ENCODE measurements at regions not wholly inside any gene's neighbourhood (a gene's known extent, or its start where the extent isn't known, plus 50 kb on each side); places are given as distances from the start of the nearest gene placed in this dataset.

DNA sequence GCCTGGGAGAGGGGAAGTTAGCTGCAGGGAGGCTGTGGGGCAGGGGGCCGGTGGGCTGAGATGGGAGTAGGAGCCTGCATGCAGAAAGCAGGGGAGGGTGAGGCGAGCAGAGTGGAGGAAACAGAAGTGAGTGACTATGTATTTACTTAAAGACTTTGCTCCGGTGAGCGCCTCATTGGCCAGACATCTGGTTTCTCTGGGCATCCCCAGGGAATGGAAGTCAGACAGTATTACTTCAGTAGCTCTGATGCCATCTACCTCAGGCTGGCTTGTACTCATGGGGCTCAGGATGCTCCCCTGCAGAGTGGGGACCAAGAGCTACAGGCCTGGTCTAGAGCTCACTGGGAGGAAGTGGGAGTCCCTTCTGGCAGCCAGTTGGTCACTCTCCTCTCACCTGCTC, 78.2 kb upstream of the ARAP3 start:
- no peak for TF ChIP-seq YY1 (IDR thresholded peaks at IDR 0.05; ENCODE audit: low read depth)
- TF ChIP-seq TCF12 (IDR thresholded peaks at IDR 0.05; ENCODE audit: low read depth): no peak
- TF ChIP-seq EP300 (IDR thresholded peaks at IDR 0.05; ENCODE audit: borderline replicate concordance): no peak
- TF ChIP-seq, protein P1, sequence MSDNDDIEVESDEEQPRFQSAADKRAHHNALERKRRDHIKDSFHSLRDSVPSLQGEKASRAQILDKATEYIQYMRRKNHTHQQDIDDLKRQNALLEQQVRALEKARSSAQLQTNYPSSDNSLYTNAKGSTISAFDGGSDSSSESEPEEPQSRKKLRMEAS (IDR thresholded peaks at IDR 0.05): no peak
- no peak for TF ChIP-seq FOXM1 (IDR thresholded peaks at IDR 0.05; ENCODE audit: borderline replicate concordance, low read depth)
- no peak for TF ChIP-seq TEAD4 (IDR thresholded peaks at IDR 0.05)
- TF ChIP-seq EGR1 (IDR thresholded peaks at IDR 0.05): no peak
- TF ChIP-seq CEBPB (IDR thresholded peaks at IDR 0.05): no peak
- no peak for TF ChIP-seq TAF1 (IDR thresholded peaks at IDR 0.05; ENCODE audit: low read depth)
- no peak for TF ChIP-seq RAD21 (IDR thresholded peaks at IDR 0.05; ENCODE audit: low read depth)
- TF ChIP-seq REST (IDR thresholded peaks at IDR 0.05; ENCODE audit: low read depth): no peak
- no peak for TF ChIP-seq USF1 (IDR thresholded peaks at IDR 0.05)
- no peak for TF ChIP-seq NFIC (IDR thresholded peaks at IDR 0.05)
- TF ChIP-seq CREB1 (IDR thresholded peaks at IDR 0.05; ENCODE audit: low read depth): no peak

DNA sequence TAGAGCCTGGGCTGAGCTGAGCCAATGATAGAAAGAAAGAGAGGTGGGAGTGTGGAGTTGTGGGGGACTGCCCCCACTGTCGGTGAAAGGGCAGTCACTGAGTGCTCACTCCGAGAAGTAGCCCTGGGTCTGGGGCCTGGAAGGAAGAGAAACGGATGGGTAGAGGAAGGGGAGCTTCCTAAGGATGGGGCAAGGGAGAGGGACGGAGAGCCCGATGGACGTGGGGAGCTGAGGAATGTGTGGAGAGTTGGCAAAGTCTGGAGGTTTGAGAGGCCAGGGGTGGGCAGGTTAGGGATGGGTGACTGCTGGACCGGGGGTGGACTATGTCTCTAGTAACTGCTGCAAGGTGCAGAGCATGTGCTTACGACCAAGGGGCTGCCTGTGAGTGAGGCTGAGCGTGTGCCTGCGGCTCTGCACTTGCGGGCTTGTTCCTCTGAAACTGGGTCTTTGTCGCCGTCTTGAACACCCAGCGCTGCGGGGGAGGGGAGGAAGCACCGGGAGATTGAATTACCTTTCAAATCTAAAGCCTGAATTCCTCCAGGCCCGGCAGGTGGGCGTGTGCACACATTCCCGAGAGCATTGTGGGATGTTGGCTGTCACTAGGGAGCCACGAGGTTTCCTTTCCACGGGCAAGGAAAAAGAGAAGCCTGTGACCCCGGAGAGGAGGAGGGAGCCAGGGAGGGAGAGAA, 76.4 kb upstream of the ARAP3 start:
- TF ChIP-seq EGR1 (IDR thresholded peaks at IDR 0.05): peak; percentile 61
- 0 out of 2 replicates have a peak, but pooled peaks have one; percentile 7 for TF ChIP-seq REST (IDR thresholded peaks at IDR 0.05; ENCODE audit: low read depth)
- no peak for TF ChIP-seq EP300 (IDR thresholded peaks at IDR 0.05; ENCODE audit: borderline replicate concordance)
- TF ChIP-seq ZBTB7A (IDR thresholded peaks at IDR 0.05; ENCODE audit: low read depth): no peak
- no peak for TF ChIP-seq FOXM1 (IDR thresholded peaks at IDR 0.05; ENCODE audit: borderline replicate concordance, low read depth)
- TF ChIP-seq, protein P1 (IDR thresholded peaks at IDR 0.05): peak; percentile 68
- TF ChIP-seq TCF12 (IDR thresholded peaks at IDR 0.05; ENCODE audit: low read depth): no peak
- peak; percentile 57 for TF ChIP-seq TEAD4 (IDR thresholded peaks at IDR 0.05)
- TF ChIP-seq YY1 (IDR thresholded peaks at IDR 0.05; ENCODE audit: low read depth): no peak
- TF ChIP-seq NFIC (IDR thresholded peaks at IDR 0.05): 0 out of 2 replicates have a peak, but pooled peaks have one; percentile 7
- TF ChIP-seq USF1 (IDR thresholded peaks at IDR 0.05): no peak
- TF ChIP-seq CEBPB (IDR thresholded peaks at IDR 0.05): no peak
- no peak for TF ChIP-seq RAD21 (IDR thresholded peaks at IDR 0.05; ENCODE audit: low read depth)
- TF ChIP-seq TAF1 (IDR thresholded peaks at IDR 0.05; ENCODE audit: low read depth): no peak
- no peak for TF ChIP-seq CREB1 (IDR thresholded peaks at IDR 0.05; ENCODE audit: low read depth)

GRCh38 chr5:141757402-141757801, 75.4 kb upstream of the ARAP3 start:
- TF ChIP-seq RAD21 (IDR thresholded peaks at IDR 0.05; ENCODE audit: low read depth) (peak; percentile 58), CEBPB (IDR thresholded peaks at IDR 0.05) (no peak)

DNA sequence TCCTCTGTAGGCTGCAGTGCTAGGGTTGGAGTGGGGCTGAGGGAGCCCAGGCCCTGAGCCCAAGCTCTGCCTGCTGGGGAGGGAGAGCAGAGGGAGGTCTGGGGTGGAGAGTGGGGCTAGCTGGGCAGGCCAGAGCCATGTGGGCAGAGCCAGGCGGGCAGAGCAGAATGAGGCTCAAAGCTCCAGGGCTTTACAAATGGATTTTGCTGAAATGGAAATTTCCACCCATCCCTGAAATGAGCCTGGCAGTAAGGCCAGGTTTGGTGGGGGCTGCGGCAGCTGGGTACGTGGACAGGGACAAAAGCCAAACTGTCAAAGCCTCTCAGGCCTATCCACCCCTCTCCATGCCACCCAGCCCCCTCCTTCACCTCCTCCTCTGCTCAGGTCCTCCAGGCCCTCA, 74.2 kb upstream of the ARAP3 start:
- TF ChIP-seq, protein P1 (IDR thresholded peaks at IDR 0.05): no peak

DNA sequence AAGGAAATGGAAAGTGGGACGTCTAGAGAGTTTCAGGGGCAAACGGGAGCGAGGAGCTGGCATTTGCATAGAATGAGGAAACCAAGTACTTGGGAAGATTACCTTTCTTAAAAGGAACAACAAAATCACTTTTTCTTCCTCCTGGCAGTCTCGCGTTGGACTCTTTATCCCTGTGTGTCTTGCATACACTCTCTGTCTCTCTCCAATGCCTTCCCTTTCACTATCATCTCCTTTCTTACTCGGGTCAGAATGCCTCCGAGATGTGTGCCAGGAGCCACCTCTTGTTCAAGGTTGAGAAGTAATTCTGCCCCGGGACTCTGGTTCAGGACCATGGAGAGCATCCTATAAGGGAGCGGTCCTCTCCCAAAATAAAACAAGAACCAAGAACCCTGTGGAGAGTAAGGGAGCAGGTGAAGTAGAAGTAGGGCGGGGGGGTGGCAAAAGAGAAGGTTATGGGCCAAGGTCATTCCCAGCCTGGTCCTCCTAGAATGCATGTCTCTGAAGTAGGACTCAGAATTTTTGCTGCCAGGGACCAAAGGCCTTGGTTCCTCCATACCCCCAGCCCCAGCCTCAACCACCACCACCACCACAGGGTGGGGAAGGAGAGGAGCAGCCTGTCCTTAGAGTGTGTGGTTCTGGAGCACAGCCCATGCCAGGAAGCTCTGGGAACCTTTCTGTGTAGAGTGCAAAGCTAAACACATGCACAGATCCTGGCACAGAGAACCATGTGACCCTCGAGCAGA, 72.1 kb upstream of the ARAP3 start:
- TF ChIP-seq YY1 (IDR thresholded peaks at IDR 0.05; ENCODE audit: low read depth): no peak
- TF ChIP-seq TEAD4 (IDR thresholded peaks at IDR 0.05): peak; percentile 31; the same call in 1 of the 2 replicates
- no peak for TF ChIP-seq TAF1 (IDR thresholded peaks at IDR 0.05; ENCODE audit: low read depth)
- TF ChIP-seq EGR1 (IDR thresholded peaks at IDR 0.05): no peak
- no peak for TF ChIP-seq FOXM1 (IDR thresholded peaks at IDR 0.05; ENCODE audit: borderline replicate concordance, low read depth)
- no peak for TF ChIP-seq EP300 (IDR thresholded peaks at IDR 0.05; ENCODE audit: borderline replicate concordance)
- no peak for TF ChIP-seq TCF12 (IDR thresholded peaks at IDR 0.05; ENCODE audit: low read depth)
- TF ChIP-seq REST (IDR thresholded peaks at IDR 0.05; ENCODE audit: low read depth): peak; percentile 96
- no peak; the same call in 1 of the 2 replicates for TF ChIP-seq RAD21 (IDR thresholded peaks at IDR 0.05; ENCODE audit: low read depth)
- TF ChIP-seq CREB1 (IDR thresholded peaks at IDR 0.05; ENCODE audit: low read depth): no peak
- TF ChIP-seq USF1 (IDR thresholded peaks at IDR 0.05): no peak

All from Ishikawa (cell line).